ENCODE measurements at regions not wholly inside any gene's neighbourhood (a gene's known extent, or its start where the extent isn't known, plus 50 kb on each side); places are given as distances from the start of the nearest gene placed in this dataset.

DNA sequence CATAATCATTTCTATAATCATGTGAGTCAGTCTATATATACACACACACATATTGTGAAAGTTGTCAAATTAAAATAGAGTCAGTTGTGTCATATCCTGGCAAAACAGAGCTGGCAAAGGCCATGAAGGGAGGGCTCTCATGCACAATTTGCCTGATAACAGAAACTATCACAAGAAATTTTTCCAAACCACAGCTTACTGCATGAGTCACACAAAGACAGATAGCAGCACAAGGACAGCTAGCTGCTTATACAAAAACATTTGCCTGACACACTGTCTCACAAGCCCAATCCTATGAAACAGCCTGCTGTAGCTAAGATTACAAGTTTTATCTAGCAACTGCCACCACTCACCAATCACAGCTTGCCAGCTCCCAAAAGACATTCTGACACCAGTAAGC, 848.5 kb upstream of the MAN1A1 start:
- DNase-seq: peak; percentile 22
- no peak for TF ChIP-seq CTCF (IDR thresholded peaks at IDR 0.05; ENCODE audit: low read depth, low read length)
- Histone ChIP-seq H3K36me3 (no peaks in the 10 kb centered on the region), H3K27me3 (ENCODE audit: insufficient read depth, low read depth, severe bottlenecking) (no peaks in the 10 kb centered on the region), H3K27ac (no peak overlapping the region), H3K4me3 (ENCODE audit: low read depth, low read length) (no peak overlapping the region), H3K9me3 (ENCODE audit: severe bottlenecking) (no peaks in the 10 kb centered on the region)

GRCh38 chr6:120186080-120186479, 836.5 kb upstream of the MAN1A1 start:
- Histone ChIP-seq H3K27ac (no peak overlapping the region), H3K27me3 (ENCODE audit: insufficient read depth, low read depth, severe bottlenecking) (no peaks in the 10 kb centered on the region), H3K36me3 (no peaks in the 10 kb centered on the region), H3K4me3 (ENCODE audit: low read depth, low read length) (no peak overlapping the region), H3K9me3 (ENCODE audit: severe bottlenecking) (no peaks in the 10 kb centered on the region)
- DNase-seq: no peak
- no peak for TF ChIP-seq CTCF (IDR thresholded peaks at IDR 0.05; ENCODE audit: low read depth, low read length)

GRCh38 chr6:120173250-120173649, 823.7 kb upstream of the MAN1A1 start:
- H3K4me3 ChIP-seq (ENCODE audit: low read depth, low read length): no peak overlapping the region
- TF ChIP-seq CTCF (IDR thresholded peaks at IDR 0.05; ENCODE audit: low read depth, low read length): no peak
- no peaks in the 10 kb centered on the region for H3K27me3 ChIP-seq (ENCODE audit: insufficient read depth, low read depth, severe bottlenecking)
- no peaks in the 10 kb centered on the region for H3K9me3 ChIP-seq (ENCODE audit: severe bottlenecking)
- no peaks in the 10 kb centered on the region for H3K36me3 ChIP-seq
- DNase-seq: no peak
- no peak overlapping the region for H3K27ac ChIP-seq

- no peaks in the 10 kb centered on the region for H3K9me3 ChIP-seq (ENCODE audit: severe bottlenecking)
- H3K27ac ChIP-seq: no peak overlapping the region
- no peak for TF ChIP-seq CTCF (IDR thresholded peaks at IDR 0.05; ENCODE audit: low read depth, low read length)
- no peaks in the 10 kb centered on the region for H3K36me3 ChIP-seq
- H3K4me3 ChIP-seq (ENCODE audit: low read depth, low read length): no peak overlapping the region
- DNase-seq: no peak
- H3K27me3 ChIP-seq (ENCODE audit: insufficient read depth, low read depth, severe bottlenecking): no peaks in the 10 kb centered on the region
Measured at GRCh38 chr6:120164531-120164930, 815.0 kb upstream of the MAN1A1 start.

GRCh38 chr6:120157873-120158272, 808.3 kb upstream of the MAN1A1 start:
- no peaks in the 10 kb centered on the region for H3K9me3 ChIP-seq (ENCODE audit: severe bottlenecking)
- H3K4me3 ChIP-seq (ENCODE audit: low read depth, low read length): no peak overlapping the region
- H3K27ac ChIP-seq: no peak overlapping the region
- no peak for DNase-seq
- no peak for TF ChIP-seq CTCF (IDR thresholded peaks at IDR 0.05; ENCODE audit: low read depth, low read length)
- no peaks in the 10 kb centered on the region for H3K27me3 ChIP-seq (ENCODE audit: insufficient read depth, low read depth, severe bottlenecking)
- no peaks in the 10 kb centered on the region for H3K36me3 ChIP-seq

DNA sequence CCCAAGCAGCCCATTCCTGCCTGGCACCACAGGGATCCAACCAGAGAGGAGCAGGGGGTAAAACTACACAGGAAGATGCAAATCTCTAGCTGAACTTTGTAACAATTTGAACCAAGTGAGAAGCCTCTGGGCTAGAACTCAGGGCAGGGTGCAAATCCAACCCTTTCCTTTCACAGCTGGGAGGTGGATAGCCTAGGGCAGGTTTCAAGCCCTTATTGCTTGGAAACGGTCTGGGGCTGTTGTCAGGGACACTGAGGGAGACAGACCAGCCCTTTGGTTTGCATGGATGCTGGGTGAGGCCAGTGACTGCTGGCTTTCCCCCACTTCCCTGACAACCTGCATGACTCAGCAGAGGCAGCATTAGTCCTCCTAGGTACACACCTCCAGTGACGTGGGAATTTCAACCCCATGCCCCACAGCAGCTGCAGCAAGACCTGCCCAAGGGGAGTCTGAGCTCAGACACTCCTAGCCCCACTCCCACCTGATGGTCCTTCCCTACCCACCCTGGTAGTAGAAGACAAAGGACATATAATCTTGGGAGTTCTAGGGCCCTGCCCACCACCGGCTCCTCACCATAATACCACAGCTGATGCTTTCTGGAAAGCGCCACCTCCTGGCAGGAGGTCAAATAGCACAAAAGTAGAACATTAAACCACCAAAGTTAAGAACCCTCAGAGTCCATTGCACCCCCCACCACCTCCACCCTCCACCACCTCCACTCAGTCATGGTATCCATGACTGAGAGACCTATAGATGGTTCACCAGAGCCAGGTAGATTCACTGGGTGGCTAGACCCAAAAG, 797.7 kb upstream of the MAN1A1 start:
- no peaks in the 10 kb centered on the region for H3K9me3 ChIP-seq (ENCODE audit: severe bottlenecking)
- H3K4me3 ChIP-seq (ENCODE audit: low read depth, low read length): no peak overlapping the region
- TF ChIP-seq CTCF (IDR thresholded peaks at IDR 0.05; ENCODE audit: low read depth, low read length): no peak
- no peak overlapping the region for H3K27ac ChIP-seq
- H3K36me3 ChIP-seq: no peaks in the 10 kb centered on the region
- DNase-seq: no peak
- no peaks in the 10 kb centered on the region for H3K27me3 ChIP-seq (ENCODE audit: insufficient read depth, low read depth, severe bottlenecking)
